ENCODE measurements at regions not wholly inside any gene's neighbourhood (a gene's known extent, or its start where the extent isn't known, plus 50 kb on each side); places are given as distances from the start of the nearest gene placed in this dataset.

GRCh38 chr1:217193151-217193550 lies 437.7 kb downstream of the GPATCH2 start:
- TF ChIP-seq TAF1 (IDR thresholded peaks at IDR 0.05; ENCODE audit: borderline replicate concordance, insufficient read depth, low read length) (no peak), SIN3A (IDR thresholded peaks at IDR 0.05; ENCODE audit: borderline replicate concordance, insufficient read depth, low read length) (no peak), POLR2AphosphoS5 (IDR thresholded peaks at IDR 0.05; ENCODE audit: low read depth, low read length) (no peak), REST (IDR thresholded peaks at IDR 0.05; ENCODE audit: insufficient read depth in 1 of 2, low read depth in 2 of 2, low read length in 2 of 2) (no peak), FOXP2 (optimal IDR thresholded peaks at IDR 0.05; ENCODE audit: borderline replicate concordance, extremely low read depth, extremely low read length, insufficient read depth) (no peak)

DNA sequence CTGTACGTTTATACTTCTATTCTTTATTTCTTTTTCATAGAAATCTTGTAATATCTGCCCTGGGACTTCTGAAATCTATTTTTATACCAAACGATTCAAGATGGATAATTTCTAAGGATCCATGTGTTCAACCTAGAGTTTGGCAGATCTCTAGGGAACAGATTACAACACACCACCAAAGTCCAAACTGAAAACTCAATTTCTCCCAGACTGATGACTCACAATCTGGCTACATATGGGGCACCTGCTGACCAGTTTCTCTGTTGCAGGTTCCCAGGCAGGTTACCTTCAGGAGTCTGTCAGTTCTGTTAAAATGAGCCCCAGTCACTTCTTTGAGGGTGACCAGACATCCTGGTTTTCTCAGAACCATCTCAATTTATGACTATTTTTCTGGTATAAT lies 439.4 kb downstream of the GPATCH2 start:
- TF ChIP-seq FOXP2 (optimal IDR thresholded peaks at IDR 0.05; ENCODE audit: borderline replicate concordance, extremely low read depth, extremely low read length, insufficient read depth) (no peak), REST (IDR thresholded peaks at IDR 0.05; ENCODE audit: insufficient read depth in 1 of 2, low read depth in 2 of 2, low read length in 2 of 2) (no peak), TAF1 (IDR thresholded peaks at IDR 0.05; ENCODE audit: borderline replicate concordance, insufficient read depth, low read length) (no peak), SIN3A (IDR thresholded peaks at IDR 0.05; ENCODE audit: borderline replicate concordance, insufficient read depth, low read length) (no peak), POLR2AphosphoS5 (IDR thresholded peaks at IDR 0.05; ENCODE audit: low read depth, low read length) (no peak)

DNA sequence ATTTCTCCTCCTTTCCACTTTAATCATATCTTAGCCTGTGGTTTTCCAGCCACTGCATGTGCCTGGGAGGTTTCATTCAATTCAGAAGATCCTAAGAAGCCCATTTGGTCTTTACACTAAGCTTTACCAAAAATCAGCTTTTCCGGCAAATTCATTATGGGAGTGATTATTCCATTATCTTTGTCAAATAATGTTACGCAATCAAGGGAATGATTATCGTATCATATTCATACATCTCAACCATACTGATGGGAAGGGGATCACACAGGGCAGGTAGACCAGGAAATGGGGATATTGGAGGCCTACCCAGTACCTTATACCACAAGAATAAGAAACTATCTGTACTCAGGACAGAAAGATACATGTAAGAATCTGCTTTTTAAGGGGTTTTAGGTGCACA lies 440.5 kb downstream of the GPATCH2 start:
- TF ChIP-seq TAF1 (IDR thresholded peaks at IDR 0.05; ENCODE audit: borderline replicate concordance, insufficient read depth, low read length), result no peak
- no peak for TF ChIP-seq SIN3A (IDR thresholded peaks at IDR 0.05; ENCODE audit: borderline replicate concordance, insufficient read depth, low read length)
- no peak for TF ChIP-seq POLR2AphosphoS5 (IDR thresholded peaks at IDR 0.05; ENCODE audit: low read depth, low read length)
- TF ChIP-seq FOXP2 (optimal IDR thresholded peaks at IDR 0.05; ENCODE audit: borderline replicate concordance, extremely low read depth, extremely low read length, insufficient read depth), result no peak
- TF ChIP-seq REST (IDR thresholded peaks at IDR 0.05; ENCODE audit: insufficient read depth in 1 of 2, low read depth in 2 of 2, low read length in 2 of 2), result no peak

DNA sequence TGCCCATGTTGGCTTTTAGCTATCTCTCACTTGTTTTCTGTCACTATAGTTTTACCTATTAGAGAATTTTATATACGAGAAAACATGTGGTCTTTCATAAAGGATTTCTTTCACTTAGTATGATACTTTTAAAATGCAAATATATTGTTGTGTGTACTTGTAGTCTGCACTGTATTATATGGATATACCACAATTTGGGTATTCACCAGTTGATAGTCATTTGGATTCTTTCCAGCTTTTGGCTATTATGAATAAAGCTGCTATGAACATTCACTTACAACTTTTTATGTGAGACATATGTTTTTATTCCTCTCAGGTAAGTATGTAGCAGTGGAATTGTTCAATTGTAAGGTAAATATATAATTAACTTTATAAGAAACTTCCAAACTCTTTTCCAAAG lies 441.5 kb downstream of the GPATCH2 start:
- TF ChIP-seq FOXP2 (optimal IDR thresholded peaks at IDR 0.05; ENCODE audit: borderline replicate concordance, extremely low read depth, extremely low read length, insufficient read depth), result no peak
- TF ChIP-seq TAF1 (IDR thresholded peaks at IDR 0.05; ENCODE audit: borderline replicate concordance, insufficient read depth, low read length), result no peak
- no peak for TF ChIP-seq POLR2AphosphoS5 (IDR thresholded peaks at IDR 0.05; ENCODE audit: low read depth, low read length)
- TF ChIP-seq SIN3A (IDR thresholded peaks at IDR 0.05; ENCODE audit: borderline replicate concordance, insufficient read depth, low read length), result no peak
- TF ChIP-seq REST (IDR thresholded peaks at IDR 0.05; ENCODE audit: insufficient read depth in 1 of 2, low read depth in 2 of 2, low read length in 2 of 2), result no peak

Measured in PFSK-1 (cell line).